Right cardiac atrium (tissue), 5 donors: ENCODE measurements at regions not wholly inside any gene's neighbourhood (a gene's known extent, or its start where the extent isn't known, plus 50 kb on each side); places are given as distances from the start of the nearest gene placed in this dataset.

ENCODE experiments used
- ATAC-seq, 2 donors: fragments of 200-7000 bp; cut with Tn5 transposase; one replicate each; pipeline versions ENCODE4 v1.8.0 to v1.9.1; 2020; ENCODE audit warnings: moderate library complexity in 2 of 2, mild to moderate bottlenecking in 1 of 2
- DNase-seq, 3 donors: peaks; one replicate each; pipeline ENCODE4 v3.0.0-alpha.2; 2020
- H3K27ac ChIP-seq: one replicate; pipeline ENCODE4 v1.5.1; 2013; ENCODE audit warnings: mild to moderate bottlenecking, low read length, control low read depth, moderate library complexity
- H3K27me3 ChIP-seq: one replicate; pipeline ENCODE4 v1.6.1; 2013; ENCODE audit not compliant: control insufficient read depth, insufficient read depth
- H3K4me1 ChIP-seq: one replicate; pipeline ENCODE4 v1.6.1; 2013; ENCODE audit warnings: low read length; ENCODE audit not compliant: control insufficient read depth, insufficient read depth
- H3K4me3 ChIP-seq: one replicate; pipeline ENCODE4 v1.5.1; 2013; ENCODE audit warnings: low read length, control low read depth
- H3K9me3 ChIP-seq: one replicate; pipeline ENCODE4 v1.6.1; 2013; ENCODE audit warnings: low read length; ENCODE audit not compliant: control insufficient read depth
- WGBS: extraction: QIAGEN DNeasy Blood & Tissue Kit; methylation state at CpG from one replicate; pipeline ENCODE4 v1.1.7; 2013; 5-methylcytosine and 5-hydroxymethylcytosine counted together
- intact Hi-C, 4 donors: fragments of 100-400 bp; cut with DNase I; formaldehyde crosslinking; loops; one replicate each; pipeline versions ENCODE4 v1.11.0 to v1.14.0; 2022 to 2023
- donor health status: healthy with polysubstance abuse.
- donor health status: DM: no; HTN: yes; CAD: no.
- donor health status: DM: no; HTN: no; CAD: no.
- donor health status: DM: no; HTN: yes; CAD: no; lungs with severe emphysema.
- donor health status: DM: yes; HTN: yes; CAD: no.

DNA sequence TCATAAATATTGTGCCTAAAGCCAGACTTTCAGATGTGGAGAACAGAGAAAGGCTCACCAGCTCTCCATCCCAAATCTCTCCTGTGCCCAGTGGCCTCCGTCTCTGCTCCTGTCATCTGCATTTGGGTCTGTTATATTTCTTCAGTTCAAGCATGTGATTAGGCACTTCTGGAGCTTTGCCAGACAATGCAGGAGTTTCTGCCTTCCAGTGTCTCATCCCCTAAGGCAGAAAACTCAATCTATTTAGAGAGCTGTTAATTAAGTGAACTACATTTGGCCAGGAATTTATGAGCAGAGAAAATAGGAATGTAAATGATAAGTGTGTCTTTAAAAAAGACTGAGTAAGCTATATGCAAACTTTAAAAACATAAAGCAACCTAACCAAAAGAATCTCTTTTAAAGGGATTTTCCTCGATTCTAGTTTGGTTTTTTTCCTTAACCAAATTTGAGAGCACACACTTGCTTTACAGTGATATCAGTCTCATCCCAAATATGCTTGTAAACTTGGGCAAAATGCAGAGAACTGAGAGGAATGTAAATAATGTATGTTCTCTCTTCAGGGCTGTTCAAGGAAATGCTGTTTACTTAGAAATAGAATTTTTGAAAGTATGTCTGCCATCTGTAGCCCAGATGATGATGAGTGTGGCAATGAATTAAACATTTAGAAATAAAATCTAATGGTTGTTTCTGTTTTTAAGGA, 113.9 kb downstream of the ELOVL4 start:
- 25% methylated on average over 2 of the region's 2 CpGs for WGBS
- Histone ChIP-seq H3K4me3 (no peak overlapping the region), H3K27me3 (no peaks in the 10 kb centered on the region), H3K27ac (no peak overlapping the region), H3K4me1 (no peaks in the 10 kb centered on the region), H3K9me3 (no peaks in the 10 kb centered on the region)
- ATAC-seq: no peak
- DNase-seq: no peak
- intact Hi-C loops: no loop called here

DNA sequence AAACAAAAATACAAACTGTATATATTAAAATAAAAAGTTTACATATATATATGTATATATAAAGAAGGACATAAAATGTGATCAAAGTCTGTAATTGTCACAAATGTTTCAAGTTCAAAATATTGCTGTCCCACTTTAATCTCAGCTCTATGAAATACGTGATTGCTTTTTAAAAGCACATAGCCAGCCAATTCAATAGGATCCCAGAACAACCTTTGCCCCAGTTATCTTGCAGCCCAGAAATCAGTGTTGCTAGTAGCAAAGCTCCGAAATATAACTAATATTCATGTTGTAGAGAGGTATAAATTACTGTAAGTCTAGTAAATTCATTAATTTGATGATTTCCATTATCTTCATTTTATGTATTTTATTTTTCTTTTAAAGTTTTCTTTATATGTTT, 114.6 kb downstream of the ELOVL4 start:
- Histone ChIP-seq H3K27me3 (no peaks in the 10 kb centered on the region), H3K4me1 (no peaks in the 10 kb centered on the region), H3K9me3 (no peaks in the 10 kb centered on the region), H3K27ac (no peak overlapping the region), H3K4me3 (no peak overlapping the region)
- ATAC-seq: no peak
- 55% methylated on average over 2 of the region's 2 CpGs for WGBS
- DNase-seq: no peak
- intact Hi-C loops: no loop called here

DNA sequence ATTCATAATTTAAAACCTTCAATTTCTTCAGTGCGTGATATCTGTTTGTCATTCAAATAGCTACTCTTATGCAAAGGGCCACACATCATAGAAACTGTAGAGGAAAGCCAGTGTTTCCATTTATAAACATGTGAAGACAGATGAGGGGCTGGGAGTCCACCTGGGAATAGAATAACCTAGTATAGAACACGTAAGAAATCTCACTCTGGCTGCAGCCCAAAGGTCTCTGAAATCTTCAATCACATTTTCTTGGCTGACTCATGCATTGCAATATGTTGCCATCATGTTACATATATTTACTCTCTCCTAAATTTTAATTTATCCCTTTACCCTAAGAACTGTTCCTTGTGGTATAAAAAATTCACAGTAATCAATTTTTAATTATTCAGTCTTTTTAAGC, 123.2 kb downstream of the ELOVL4 start:
- DNase-seq: no peak
- no peak for ATAC-seq
- Histone ChIP-seq H3K9me3 (no peaks in the 10 kb centered on the region), H3K27ac (no peak overlapping the region), H3K27me3 (no peaks in the 10 kb centered on the region), H3K4me3 (no peak overlapping the region), H3K4me1 (no peaks in the 10 kb centered on the region)
- WGBS: 53% methylated on average over 2 of the region's 2 CpGs
- intact Hi-C loops: no loop called here

DNA sequence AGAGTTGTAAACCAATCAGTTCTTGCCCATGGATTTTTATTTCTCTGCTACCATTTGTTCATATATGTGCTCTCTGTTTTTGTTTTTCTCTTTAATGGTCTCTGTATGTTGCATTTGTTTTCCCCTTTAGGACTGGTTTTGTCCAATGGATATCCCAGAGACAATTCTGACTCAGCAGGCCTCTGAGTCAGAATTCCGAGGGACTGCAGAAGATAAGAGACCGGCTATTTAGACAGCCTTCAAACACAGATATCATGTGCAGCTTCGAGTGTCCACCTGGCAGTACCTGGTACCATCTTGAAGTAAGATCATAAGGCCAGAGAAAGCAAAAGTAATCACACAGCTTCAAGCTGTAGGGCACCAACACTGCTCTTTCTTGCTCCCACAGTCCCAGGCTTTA, 125.5 kb downstream of the ELOVL4 start:
- ATAC-seq: no peak
- Histone ChIP-seq H3K4me1 (no peaks in the 10 kb centered on the region), H3K4me3 (no peak overlapping the region), H3K9me3 (no peaks in the 10 kb centered on the region), H3K27me3 (no peaks in the 10 kb centered on the region), H3K27ac (no peak overlapping the region)
- intact Hi-C loops: no loop called here
- WGBS: 33% methylated on average over 3 of the region's 3 CpGs
- DNase-seq: no peak

DNA sequence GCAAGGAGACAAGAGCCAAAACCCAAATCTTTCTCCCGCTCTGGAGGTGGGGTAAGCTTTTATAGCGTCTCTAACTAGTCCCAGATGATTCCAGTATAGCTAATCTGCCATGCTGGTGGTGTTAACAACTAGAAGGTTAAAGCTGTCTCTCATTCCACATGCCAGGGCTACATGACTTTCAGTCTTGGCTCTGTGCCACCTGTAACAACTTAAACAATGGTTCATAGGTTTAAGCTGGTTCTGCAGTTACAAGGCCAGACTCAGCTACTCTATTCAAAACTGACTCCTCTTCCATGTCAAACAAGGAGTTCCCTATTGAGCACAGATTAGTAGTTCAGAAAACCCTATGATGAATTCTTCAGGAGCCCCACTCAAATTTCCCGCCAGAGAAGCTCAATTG, 128.9 kb downstream of the ELOVL4 start:
- H3K4me1 ChIP-seq: no peaks in the 10 kb centered on the region
- no peaks in the 10 kb centered on the region for H3K9me3 ChIP-seq
- no peak overlapping the region for H3K27ac ChIP-seq
- H3K4me3 ChIP-seq: no peak overlapping the region
- intact Hi-C loops: no loop called here
- DNase-seq (no peak), ATAC-seq (no peak)
- no peaks in the 10 kb centered on the region for H3K27me3 ChIP-seq
- WGBS: 93% methylated on average over 3 of the region's 3 CpGs

DNA sequence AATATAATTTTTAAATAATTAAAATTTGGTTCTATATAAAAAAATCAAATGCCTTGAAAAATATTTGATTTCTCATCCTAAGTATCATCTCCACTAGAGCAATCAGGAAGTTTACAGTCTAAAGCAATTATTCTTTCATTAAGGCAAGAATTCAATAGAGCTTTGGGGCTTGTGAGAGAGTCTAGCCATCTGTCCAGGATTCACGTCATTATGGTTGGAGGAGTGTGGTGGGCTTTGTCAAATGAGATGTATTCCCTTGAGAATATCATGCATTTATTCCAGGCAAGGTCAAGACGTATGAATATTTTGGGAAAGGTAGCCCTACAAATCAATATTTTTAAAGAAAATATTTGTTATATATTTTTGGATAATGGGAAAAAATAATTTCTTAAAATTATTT, 132.4 kb downstream of the ELOVL4 start:
- Histone ChIP-seq H3K9me3 (no peaks in the 10 kb centered on the region), H3K27ac (no peak overlapping the region), H3K4me3 (no peak overlapping the region), H3K27me3 (no peaks in the 10 kb centered on the region), H3K4me1 (no peaks in the 10 kb centered on the region)
- intact Hi-C loops: loop anchor here in 1 of 4 donors (5.0 kb wide), 1 partner anchor 243 kb away; no protein-coding TSS in a partner anchor
- 78% methylated on average over 2 of the region's 2 CpGs for WGBS
- no peak for DNase-seq
- no peak for ATAC-seq

DNA sequence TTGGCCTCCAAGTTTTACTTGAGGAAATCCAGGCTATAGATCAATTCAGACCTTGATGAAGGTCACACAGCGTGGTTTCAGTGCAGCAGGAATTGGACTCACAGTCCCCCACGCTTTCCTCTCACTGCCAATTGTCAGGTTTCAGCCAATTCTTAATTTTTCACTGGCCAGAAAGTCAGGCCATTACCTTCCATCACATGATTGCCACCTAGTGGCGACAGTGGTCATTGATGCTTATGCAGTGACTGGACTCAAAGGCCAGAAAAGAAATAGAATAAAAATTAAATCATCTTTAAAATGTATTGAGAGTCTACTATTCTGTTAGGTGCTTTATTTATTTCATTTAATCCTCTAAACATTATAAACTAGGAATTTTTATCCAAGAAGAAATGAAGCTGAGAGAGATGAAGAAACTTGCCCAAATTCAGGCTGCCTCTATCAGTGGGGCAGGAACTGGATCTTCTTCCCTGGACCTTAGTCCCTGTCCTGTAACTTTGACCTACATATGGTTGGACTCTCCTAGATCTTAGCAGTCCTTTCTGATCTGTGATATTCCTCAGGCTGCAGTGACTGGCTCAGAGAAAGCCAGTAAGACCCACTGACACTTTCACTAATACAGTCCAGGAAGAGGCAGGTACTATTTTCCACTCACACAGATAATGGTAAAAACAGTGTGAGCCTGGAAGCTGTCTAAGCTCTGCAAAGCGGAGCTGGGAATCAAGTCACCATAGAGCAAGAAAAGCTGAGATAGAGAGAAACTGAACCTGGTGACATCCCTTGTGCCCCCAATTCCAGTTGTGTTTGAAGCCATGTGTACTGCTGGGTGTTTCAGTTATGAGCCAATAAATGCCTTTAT, 133.3 kb downstream of the ELOVL4 start:
- H3K4me1 ChIP-seq: no peaks in the 10 kb centered on the region
- 13% methylated on average over 4 of the region's 4 CpGs for WGBS
- peak; percentile 40 to 76 for ATAC-seq
- H3K27ac ChIP-seq: no peak overlapping the region
- no peaks in the 10 kb centered on the region for H3K27me3 ChIP-seq
- H3K4me3 ChIP-seq: no peak overlapping the region
- peak; percentile 72 to 89 (median 72) for DNase-seq
- intact Hi-C loops: loop anchor here in 1 of 4 donors (5.0 kb wide), 1 partner anchor 242 kb away; no protein-coding TSS in a partner anchor
- no peaks in the 10 kb centered on the region for H3K9me3 ChIP-seq

DNA sequence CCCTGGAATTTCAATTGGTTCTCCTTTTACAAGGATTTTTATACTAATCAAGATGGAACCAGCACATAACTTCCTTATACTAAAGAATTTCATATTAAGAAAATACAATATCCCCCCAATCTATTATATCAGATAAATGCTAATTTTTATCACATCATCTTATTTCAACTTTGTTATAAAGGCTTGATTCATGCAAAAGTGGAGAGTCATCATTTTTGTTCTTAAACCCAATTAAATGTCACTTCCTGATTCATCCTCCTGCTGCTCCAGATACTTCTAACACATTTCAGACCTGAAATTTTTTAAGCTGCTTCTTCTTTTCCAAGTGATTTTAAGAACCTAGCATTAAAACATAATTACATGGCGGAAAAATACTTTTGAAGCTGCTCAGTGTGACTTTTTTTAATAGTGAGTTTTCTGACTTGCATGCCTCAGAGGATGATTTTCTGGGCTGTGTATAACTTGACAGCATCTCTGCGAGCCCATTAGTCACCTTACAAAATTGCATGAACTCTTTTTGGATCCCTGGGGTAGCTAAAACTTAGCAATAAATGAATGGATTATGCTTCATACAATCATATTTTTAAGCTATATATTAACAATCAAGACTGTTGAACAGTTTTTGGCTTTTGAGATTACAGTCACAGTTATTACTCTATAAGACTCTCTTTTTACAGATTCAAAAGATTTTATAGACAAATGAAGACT, 134.1 kb downstream of the ELOVL4 start:
- Histone ChIP-seq H3K4me3 (no peak overlapping the region), H3K4me1 (no peaks in the 10 kb centered on the region), H3K27ac (no peak overlapping the region), H3K9me3 (no peaks in the 10 kb centered on the region), H3K27me3 (no peaks in the 10 kb centered on the region)
- ATAC-seq (no peak), DNase-seq (no peak)
- intact Hi-C loops: loop anchor here in 1 of 4 donors (5.0 kb wide), 1 partner anchor 241 kb away; no protein-coding TSS in a partner anchor
- 84% methylated on average over 2 of the region's 2 CpGs for WGBS

DNA sequence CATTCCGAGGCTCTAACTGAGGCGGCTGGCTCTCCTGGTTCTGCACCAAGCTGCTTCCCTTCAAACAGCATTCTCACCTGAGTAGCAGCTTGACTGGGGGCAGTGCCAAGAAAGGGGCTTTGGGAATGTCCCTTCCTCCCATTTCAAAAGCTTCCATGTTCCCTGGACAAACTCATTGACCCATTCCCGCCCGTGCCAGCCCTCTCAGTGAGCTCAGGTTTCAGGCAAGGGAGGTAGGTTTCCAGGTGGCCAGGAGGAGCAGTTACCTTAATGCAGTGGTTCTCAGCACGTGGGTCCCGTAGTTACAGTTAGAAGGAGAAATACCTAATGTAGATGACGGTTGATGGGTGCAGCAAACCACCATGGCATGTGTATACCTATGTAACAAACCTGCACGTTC, 135.2 kb downstream of the ELOVL4 start:
- intact Hi-C loops: loop anchor here in 1 of 4 donors (5.0 kb wide), 1 partner anchor 240 kb away; no protein-coding TSS in a partner anchor
- Histone ChIP-seq H3K27me3 (no peaks in the 10 kb centered on the region), H3K9me3 (no peaks in the 10 kb centered on the region), H3K4me3 (no peak overlapping the region), H3K27ac (no peak overlapping the region), H3K4me1 (no peaks in the 10 kb centered on the region)
- 87% methylated on average over 8 of the region's 8 CpGs for WGBS
- no peak for DNase-seq
- no peak for ATAC-seq

DNA sequence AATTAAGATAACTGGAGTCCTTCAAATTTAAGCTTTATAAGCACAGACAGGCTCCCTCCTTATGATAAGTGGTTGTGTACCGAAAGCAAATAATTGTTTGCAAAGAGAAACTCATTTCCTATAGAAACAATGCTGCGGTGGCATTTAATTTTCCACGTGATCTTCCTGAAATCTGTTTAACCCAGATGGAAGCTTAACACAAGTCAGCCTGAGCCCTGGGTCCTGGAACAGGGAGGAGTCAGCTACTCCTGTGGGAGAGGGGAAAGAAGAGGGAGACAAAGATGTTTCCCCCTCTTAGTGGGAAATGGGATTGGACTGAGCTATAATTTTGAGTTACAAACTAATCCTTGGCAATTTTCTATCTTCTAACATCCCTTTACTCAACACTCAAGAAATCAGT, 136.5 kb downstream of the ELOVL4 start:
- ATAC-seq: no peak
- intact Hi-C loops: loop anchor here in 1 of 4 donors (5.0 kb wide), 1 partner anchor 239 kb away; no protein-coding TSS in a partner anchor

More for the DNA sequence above, 136.5 kb downstream of the ELOVL4 start:
- no peak overlapping the region for H3K27ac ChIP-seq
- no peak for DNase-seq
- H3K4me3 ChIP-seq: no peak overlapping the region
- H3K9me3 ChIP-seq: no peaks in the 10 kb centered on the region
- WGBS: 51% methylated on average over 3 of the region's 3 CpGs
- H3K4me1 ChIP-seq: no peaks in the 10 kb centered on the region
- H3K27me3 ChIP-seq: no peaks in the 10 kb centered on the region
